ENCODE measurements at regions not wholly inside any gene's neighbourhood (a gene's known extent, or its start where the extent isn't known, plus 50 kb on each side); places are given as distances from the start of the nearest gene placed in this dataset.

GRCh38 chr9:87816036-87816435 is 66.6 kb upstream of the SPATA31E1 start:
- H3K9me3 ChIP-seq (ENCODE audit: insufficient read depth, low read depth, low read length) = no peaks in the 10 kb centered on the region
- no peak overlapping the region for H3K27ac ChIP-seq (ENCODE audit: low read depth, low read length)
- peaks cover 12% of the 10 kb centered on the region for H3K4me1 Mint-ChIP-seq (ENCODE audit: low read depth, unreplicated experiment)
- H3K4me3 Mint-ChIP-seq (ENCODE audit: unreplicated experiment) = no peak overlapping the region
- no peak overlapping the region for H3K4me3 ChIP-seq (ENCODE audit: insufficient read depth, low read depth, low read length)
- H3K4me1 ChIP-seq (ENCODE audit: insufficient read depth, low read length) = peaks cover 11% of the 10 kb centered on the region
- H3K9ac ChIP-seq (ENCODE audit: low read length) = no peak overlapping the region
- DNase-seq (ENCODE audit: low read depth) (no peak), FAIRE-seq (no peak)
- no peak for TF ChIP-seq EZH2 (IDR thresholded peaks at IDR 0.05; ENCODE audit: insufficient read depth, low read length)
- TF ChIP-seq, protein P1, sequence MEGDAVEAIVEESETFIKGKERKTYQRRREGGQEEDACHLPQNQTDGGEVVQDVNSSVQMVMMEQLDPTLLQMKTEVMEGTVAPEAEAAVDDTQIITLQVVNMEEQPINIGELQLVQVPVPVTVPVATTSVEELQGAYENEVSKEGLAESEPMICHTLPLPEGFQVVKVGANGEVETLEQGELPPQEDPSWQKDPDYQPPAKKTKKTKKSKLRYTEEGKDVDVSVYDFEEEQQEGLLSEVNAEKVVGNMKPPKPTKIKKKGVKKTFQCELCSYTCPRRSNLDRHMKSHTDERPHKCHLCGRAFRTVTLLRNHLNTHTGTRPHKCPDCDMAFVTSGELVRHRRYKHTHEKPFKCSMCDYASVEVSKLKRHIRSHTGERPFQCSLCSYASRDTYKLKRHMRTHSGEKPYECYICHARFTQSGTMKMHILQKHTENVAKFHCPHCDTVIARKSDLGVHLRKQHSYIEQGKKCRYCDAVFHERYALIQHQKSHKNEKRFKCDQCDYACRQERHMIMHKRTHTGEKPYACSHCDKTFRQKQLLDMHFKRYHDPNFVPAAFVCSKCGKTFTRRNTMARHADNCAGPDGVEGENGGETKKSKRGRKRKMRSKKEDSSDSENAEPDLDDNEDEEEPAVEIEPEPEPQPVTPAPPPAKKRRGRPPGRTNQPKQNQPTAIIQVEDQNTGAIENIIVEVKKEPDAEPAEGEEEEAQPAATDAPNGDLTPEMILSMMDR (IDR thresholded peaks at IDR 0.05; ENCODE audit: insufficient read depth, low read depth, low read length) = no peak
- H3K27ac Mint-ChIP-seq (ENCODE audit: unreplicated experiment) = no peak overlapping the region
- H3K36me3 Mint-ChIP-seq (ENCODE audit: low read depth, unreplicated experiment) = no peaks in the 10 kb centered on the region
- H2AFZ ChIP-seq (ENCODE audit: low read depth, low read length) = no peak overlapping the region
- peaks cover 10% of the 10 kb centered on the region for H3K27me3 Mint-ChIP-seq (ENCODE audit: low read depth, unreplicated experiment)
- H3K9me3 Mint-ChIP-seq (ENCODE audit: unreplicated experiment) = no peaks in the 10 kb centered on the region
- no peaks in the 10 kb centered on the region for H4K20me1 ChIP-seq (ENCODE audit: insufficient read depth, low read length)
- no peaks in the 10 kb centered on the region for H3K27me3 ChIP-seq (ENCODE audit: insufficient read depth, low read length)
- no peaks in the 10 kb centered on the region for H3K79me2 ChIP-seq (ENCODE audit: insufficient read depth, low read length)
- H3K4me2 ChIP-seq (ENCODE audit: low read length) = no peak overlapping the region
- H3K36me3 ChIP-seq (ENCODE audit: insufficient read depth, low read length) = no peaks in the 10 kb centered on the region

GRCh38 chr9:87818308-87818707 is 64.4 kb upstream of the SPATA31E1 start:
- TF ChIP-seq, protein P1 (IDR thresholded peaks at IDR 0.05; ENCODE audit: insufficient read depth, low read depth, low read length) = no peak
- TF ChIP-seq EZH2 (IDR thresholded peaks at IDR 0.05; ENCODE audit: insufficient read depth, low read length) = no peak

DNA sequence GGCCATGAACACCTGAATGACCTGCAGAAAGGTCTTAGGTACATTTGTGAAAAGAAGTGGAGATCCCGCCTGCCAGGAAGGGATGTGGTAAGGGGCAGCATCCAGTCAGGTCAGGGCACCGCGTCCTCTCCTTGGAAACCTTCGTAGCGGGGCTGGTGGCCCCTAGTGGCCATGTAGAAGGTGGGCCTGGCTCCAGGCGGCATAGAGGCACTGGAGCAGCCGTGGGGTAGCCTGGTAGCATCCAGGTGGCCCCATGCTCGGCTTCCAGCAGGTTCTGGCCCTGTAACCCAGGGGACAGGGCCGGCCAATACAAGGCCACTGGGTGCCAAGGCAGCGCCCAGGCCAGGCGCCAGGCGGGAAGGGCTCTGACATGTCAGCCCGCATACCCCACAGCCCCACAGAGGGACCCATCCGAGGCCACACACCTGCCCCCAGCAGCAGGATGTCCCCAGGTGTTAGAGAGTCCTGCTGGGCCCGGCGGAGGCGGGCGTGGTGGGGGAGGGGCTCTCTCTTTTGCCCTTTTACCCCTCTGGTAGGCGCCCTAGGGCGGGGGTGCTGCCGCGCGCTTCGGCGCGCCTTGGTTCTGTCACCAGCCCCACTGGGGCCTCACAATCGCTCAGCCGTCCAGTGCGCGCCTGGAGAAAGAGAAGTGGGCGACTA is 58.3 kb upstream of the SPATA31E1 start:
- Histone ChIP-seq H3K9me3 (ENCODE audit: insufficient read depth, low read depth, low read length) (no peaks in the 10 kb centered on the region), H3K4me2 (ENCODE audit: low read length) (no peak overlapping the region)
- no peak for FAIRE-seq

More at GRCh38 chr9:87818308-87818707, 64.4 kb upstream of the SPATA31E1 start:
- Histone ChIP-seq H3K79me2 (ENCODE audit: insufficient read depth, low read length) (no peaks in the 10 kb centered on the region), H4K20me1 (ENCODE audit: insufficient read depth, low read length) (no peaks in the 10 kb centered on the region), H3K27ac (ENCODE audit: low read depth, low read length) (no peak overlapping the region), H2AFZ (ENCODE audit: low read depth, low read length) (no peak overlapping the region), H3K9ac (ENCODE audit: low read length) (no peak overlapping the region), H3K4me3 (ENCODE audit: insufficient read depth, low read depth, low read length) (no peak overlapping the region), H3K9me3 (ENCODE audit: insufficient read depth, low read depth, low read length) (no peaks in the 10 kb centered on the region), H3K36me3 (ENCODE audit: insufficient read depth, low read length) (no peaks in the 10 kb centered on the region), H3K4me1 (ENCODE audit: insufficient read depth, low read length) (peaks cover 2% of the 10 kb centered on the region), H3K4me2 (ENCODE audit: low read length) (no peak overlapping the region), H3K27me3 (ENCODE audit: insufficient read depth, low read length) (peaks cover 3% of the 10 kb centered on the region)
- FAIRE-seq (no peak), DNase-seq (ENCODE audit: low read depth) (no peak)
- H3K36me3 Mint-ChIP-seq (ENCODE audit: low read depth, unreplicated experiment) = no peaks in the 10 kb centered on the region
- H3K4me1 Mint-ChIP-seq (ENCODE audit: low read depth, unreplicated experiment) = peaks cover 5% of the 10 kb centered on the region
- H3K27ac Mint-ChIP-seq (ENCODE audit: unreplicated experiment) = no peak overlapping the region
- H3K9me3 Mint-ChIP-seq (ENCODE audit: unreplicated experiment) = no peaks in the 10 kb centered on the region
- no peak overlapping the region for H3K4me3 Mint-ChIP-seq (ENCODE audit: unreplicated experiment)
- peaks cover 22% of the 10 kb centered on the region for H3K27me3 Mint-ChIP-seq (ENCODE audit: low read depth, unreplicated experiment)

More for the DNA sequence above, 58.3 kb upstream of the SPATA31E1 start:
- H3K9ac ChIP-seq (ENCODE audit: low read length) = no peak overlapping the region
- H3K27ac Mint-ChIP-seq (ENCODE audit: unreplicated experiment) = no peak overlapping the region
- no peak overlapping the region for H3K4me3 Mint-ChIP-seq (ENCODE audit: unreplicated experiment)
- no peak overlapping the region for H3K27ac ChIP-seq (ENCODE audit: low read depth, low read length)
- H3K79me2 ChIP-seq (ENCODE audit: insufficient read depth, low read length) = no peaks in the 10 kb centered on the region
- H2AFZ ChIP-seq (ENCODE audit: low read depth, low read length) = no peak overlapping the region
- no peaks in the 10 kb centered on the region for H3K9me3 Mint-ChIP-seq (ENCODE audit: unreplicated experiment)
- no peaks in the 10 kb centered on the region for H3K36me3 ChIP-seq (ENCODE audit: insufficient read depth, low read length)
- H3K4me1 Mint-ChIP-seq (ENCODE audit: low read depth, unreplicated experiment) = peaks cover 2% of the 10 kb centered on the region
- TF ChIP-seq, protein P1 (IDR thresholded peaks at IDR 0.05; ENCODE audit: insufficient read depth, low read depth, low read length) = no peak
- no peak for TF ChIP-seq EZH2 (IDR thresholded peaks at IDR 0.05; ENCODE audit: insufficient read depth, low read length)
- H3K27me3 ChIP-seq (ENCODE audit: insufficient read depth, low read length) = peaks cover 3% of the 10 kb centered on the region
- no peak for DNase-seq (ENCODE audit: low read depth)
- H3K27me3 Mint-ChIP-seq (ENCODE audit: low read depth, unreplicated experiment) = peaks cover 24% of the 10 kb centered on the region
- H3K4me3 ChIP-seq (ENCODE audit: insufficient read depth, low read depth, low read length) = no peak overlapping the region
- peaks cover 5% of the 10 kb centered on the region for H3K4me1 ChIP-seq (ENCODE audit: insufficient read depth, low read length)
- H4K20me1 ChIP-seq (ENCODE audit: insufficient read depth, low read length) = no peaks in the 10 kb centered on the region
- H3K36me3 Mint-ChIP-seq (ENCODE audit: low read depth, unreplicated experiment) = no peaks in the 10 kb centered on the region
